ENCODE measurements at regions not wholly inside any gene's neighbourhood (a gene's known extent, or its start where the extent isn't known, plus 50 kb on each side); places are given as distances from the start of the nearest gene placed in this dataset.

DNA sequence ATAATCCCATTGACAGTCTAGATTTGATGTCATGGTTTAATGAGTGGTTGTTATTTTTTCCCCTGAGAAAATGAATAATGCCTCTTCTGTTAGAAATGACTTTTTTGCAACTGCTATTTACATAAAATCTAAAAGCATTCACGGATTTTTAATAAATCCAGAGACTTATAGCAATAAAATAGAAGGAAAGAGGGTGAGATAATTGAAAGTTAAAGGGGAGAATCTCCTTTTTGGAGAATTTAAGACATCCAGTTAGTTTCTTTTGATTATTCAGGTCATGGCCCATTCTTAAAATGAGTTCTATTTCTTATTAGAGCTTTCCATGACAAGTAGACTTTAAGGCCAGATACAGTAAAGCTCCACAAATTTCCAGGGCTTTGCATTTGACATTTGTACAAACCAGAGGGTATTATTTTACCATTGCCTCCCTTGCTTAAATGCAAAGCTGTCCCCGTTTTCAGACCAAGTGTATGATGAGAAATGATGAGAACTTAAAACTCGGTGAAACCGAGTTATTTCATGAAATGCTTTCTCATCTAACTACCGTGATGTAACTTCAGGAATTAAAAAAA is 789.0 kb upstream of the SOX9 start:
- no peak for TF ChIP-seq CTCF (IDR thresholded peaks at IDR 0.05)
- intact Hi-C loops (cut with DNase I) = no loop called here
- DNase-seq (no peak), ATAC-seq (no peak)
- Histone ChIP-seq H3K4me1 (no peaks in the 10 kb centered on the region), H3K4me3 (no peak overlapping the region), H3K36me3 (no peaks in the 10 kb centered on the region), H3K9me3 (no peaks in the 10 kb centered on the region), H3K27me3 (peaks cover 0 to 8% (median 0%) of the 10 kb centered on the region in 7 donors), H3K27ac (no peak overlapping the region)
- 78 to 84% methylated on average over 5 of the region's 5 CpGs for WGBS, 2 donors

- no peak overlapping the region for H3K4me3 ChIP-seq
These were observed 786.6 kb upstream of the SOX9 start for GRCh38 chr17:71334048-71334751.

DNA sequence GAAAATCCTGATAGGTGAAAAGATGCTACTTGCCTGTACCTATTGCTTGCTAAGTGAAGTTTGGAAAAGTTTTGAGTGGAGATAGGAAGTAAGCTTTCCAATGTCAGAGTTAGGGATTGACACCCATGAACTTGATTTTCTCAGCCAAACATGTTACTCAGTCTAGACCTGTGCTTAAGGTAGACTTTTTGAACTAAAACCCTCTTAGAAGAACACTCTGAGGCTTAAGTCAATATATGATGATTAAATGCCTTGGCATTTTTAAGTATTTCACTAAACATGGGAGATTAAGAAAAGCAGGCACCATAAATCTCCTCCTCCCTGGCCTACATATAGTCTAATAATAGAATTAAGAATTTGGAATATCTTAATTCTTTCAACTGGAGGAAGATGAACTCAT is 785.6 kb upstream of the SOX9 start:
- no peak for TF ChIP-seq CTCF (IDR thresholded peaks at IDR 0.05)
- intact Hi-C loops (cut with DNase I) = no loop called here
- ATAC-seq (no peak), DNase-seq (no peak)
- Histone ChIP-seq H3K27ac (no peak overlapping the region), H3K9me3 (no peaks in the 10 kb centered on the region), H3K36me3 (no peaks in the 10 kb centered on the region), H3K27me3 (peaks cover 0 to 5% (median 0%) of the 10 kb centered on the region in 7 donors), H3K4me3 (no peak overlapping the region), H3K4me1 (no peaks in the 10 kb centered on the region)

More at GRCh38 chr17:71334048-71334751, 786.6 kb upstream of the SOX9 start:
- WGBS, 2 donors = 81 to 89% methylated on average over 2 of the region's 2 CpGs
- no peaks in the 10 kb centered on the region for H3K4me1 ChIP-seq
- DNase-seq = no peak
- H3K27me3 ChIP-seq = peaks cover 0 to 5% (median 0%) of the 10 kb centered on the region in 7 donors
- intact Hi-C loops (cut with DNase I) = no loop called here
- no peak for ATAC-seq
- H3K9me3 ChIP-seq = no peaks in the 10 kb centered on the region
- H3K36me3 ChIP-seq = no peaks in the 10 kb centered on the region
- H3K27ac ChIP-seq = no peak overlapping the region
- TF ChIP-seq CTCF (IDR thresholded peaks at IDR 0.05) = no peak

DNA sequence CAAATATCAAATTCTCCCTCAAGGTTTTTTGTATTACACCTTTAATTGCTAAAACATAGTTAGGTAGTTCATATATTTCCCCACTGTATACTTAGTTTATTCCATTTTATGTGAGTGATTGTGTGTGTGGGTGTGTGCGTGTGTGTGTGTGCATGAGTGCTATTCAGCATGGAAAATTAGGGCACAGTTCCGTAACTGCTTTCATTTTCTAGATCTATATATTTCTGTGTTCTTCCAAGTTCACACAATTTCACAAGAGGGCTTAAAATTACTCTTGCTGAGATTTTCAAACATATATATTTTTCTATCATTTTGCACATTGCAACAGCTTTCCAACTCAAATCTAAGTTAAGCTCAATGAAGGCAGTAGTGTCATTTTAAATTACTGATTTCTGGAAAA is 782.9 kb upstream of the SOX9 start:
- 78 to 81% methylated on average over 2 of the region's 2 CpGs for WGBS, 2 donors
- TF ChIP-seq CTCF (IDR thresholded peaks at IDR 0.05) = no peak
- no peaks in the 10 kb centered on the region for H3K36me3 ChIP-seq
- no peak overlapping the region for H3K27ac ChIP-seq
- H3K4me3 ChIP-seq = no peak overlapping the region
- H3K4me1 ChIP-seq = no peaks in the 10 kb centered on the region
- intact Hi-C loops (cut with DNase I) = no loop called here
- H3K27me3 ChIP-seq = peaks cover 0 to 5% (median 0%) of the 10 kb centered on the region in 7 donors
- DNase-seq (no peak), ATAC-seq (no peak)
- H3K9me3 ChIP-seq = peaks cover 0 to 7% (median 0%) of the 10 kb centered on the region in 11 donors
